ENCODE measurements at regions not wholly inside any gene's neighbourhood (a gene's known extent, or its start where the extent isn't known, plus 50 kb on each side); places are given as distances from the start of the nearest gene placed in this dataset.

- no peak for DNase-seq
These were observed 141.2 kb downstream of the ELAPOR2 start for GRCh38 chr7:86918245-86918644.

GRCh38 chr7:86916277-86916825, 143.1 kb downstream of the ELAPOR2 start:
- H3K36me3 ChIP-seq (ENCODE audit: control insufficient read depth, insufficient read depth, low read length), result peaks cover 6% of the 10 kb centered on the region
- DNase-seq, result no peak
- no peaks in the 10 kb centered on the region for H3K4me1 ChIP-seq (ENCODE audit: control insufficient read depth, insufficient read depth, low read length, poor library complexity, severe bottlenecking)
- H3K27ac ChIP-seq (ENCODE audit: insufficient read depth, low read length, poor library complexity, severe bottlenecking), result no peak overlapping the region
- no peak overlapping the region for H3K4me3 ChIP-seq (ENCODE audit: insufficient read depth, low read depth, low read length, poor library complexity, severe bottlenecking)
- H3K9me3 ChIP-seq (ENCODE audit: control insufficient read depth, low read length), result no peaks in the 10 kb centered on the region
- H3K27me3 ChIP-seq (replicated peaks; ENCODE audit: control insufficient read depth, insufficient read depth, low read length, poor library complexity, severe bottlenecking), result no peaks in the 10 kb centered on the region

More at GRCh38 chr7:86918245-86918644, 141.2 kb downstream of the ELAPOR2 start:
- H3K36me3 ChIP-seq (ENCODE audit: control insufficient read depth, insufficient read depth, low read length), result no peaks in the 10 kb centered on the region
- H3K9me3 ChIP-seq (ENCODE audit: control insufficient read depth, low read length), result no peaks in the 10 kb centered on the region
- no peaks in the 10 kb centered on the region for H3K4me1 ChIP-seq (ENCODE audit: control insufficient read depth, insufficient read depth, low read length, poor library complexity, severe bottlenecking)
- H3K4me3 ChIP-seq (ENCODE audit: insufficient read depth, low read depth, low read length, poor library complexity, severe bottlenecking), result no peak overlapping the region
- H3K27me3 ChIP-seq (replicated peaks; ENCODE audit: control insufficient read depth, insufficient read depth, low read length, poor library complexity, severe bottlenecking), result no peaks in the 10 kb centered on the region
- no peak overlapping the region for H3K27ac ChIP-seq (ENCODE audit: insufficient read depth, low read length, poor library complexity, severe bottlenecking)

- H3K27me3 ChIP-seq (replicated peaks; ENCODE audit: control insufficient read depth, insufficient read depth, low read length, poor library complexity, severe bottlenecking), result no peaks in the 10 kb centered on the region
- H3K4me3 ChIP-seq (ENCODE audit: insufficient read depth, low read depth, low read length, poor library complexity, severe bottlenecking), result no peak overlapping the region
- no peak overlapping the region for H3K27ac ChIP-seq (ENCODE audit: insufficient read depth, low read length, poor library complexity, severe bottlenecking)
- H3K9me3 ChIP-seq (ENCODE audit: control insufficient read depth, low read length), result no peaks in the 10 kb centered on the region
- H3K4me1 ChIP-seq (ENCODE audit: control insufficient read depth, insufficient read depth, low read length, poor library complexity, severe bottlenecking), result no peaks in the 10 kb centered on the region
- DNase-seq, result no peak
- H3K36me3 ChIP-seq (ENCODE audit: control insufficient read depth, insufficient read depth, low read length), result peaks cover 6% of the 10 kb centered on the region
These were observed 144.9 kb downstream of the ELAPOR2 start for GRCh38 chr7:86914551-86914950.

All from effector memory CD4-positive, alpha-beta T cell (primary cell).